Skin of body (tissue), 1 donor: ENCODE measurements at regions not wholly inside any gene's neighbourhood (a gene's known extent, or its start where the extent isn't known, plus 50 kb on each side); places are given as distances from the start of the nearest gene placed in this dataset.
"Not testable (repeated sequence)": the region's sequence is repeated elsewhere in the genome, so short reads cannot be mapped to it uniquely, and the experiment has no call there.

Experiments
- DNase-seq: peaks from one replicate; lab custom pipeline; 2025; lab: John Stamatoyannopoulos, UW

- DNase-seq = no peak
These were observed 315.0 kb upstream of the TFPI start for GRCh38 chr2:187869195-187869594.

- DNase-seq = no peak
These were observed 317.3 kb upstream of the TFPI start for GRCh38 chr2:187871506-187871905.

- no peak for DNase-seq
These were observed 318.9 kb upstream of the TFPI start for GRCh38 chr2:187873132-187873531.

- no peak for DNase-seq
These were observed 320.6 kb upstream of the TFPI start for GRCh38 chr2:187874786-187875185.

- DNase-seq = peak; percentile 70
These were observed 321.3 kb upstream of the TFPI start for GRCh38 chr2:187875261-187876141.

GRCh38 chr2:187876554-187876953 is 322.3 kb upstream of the TFPI start:
- peak; percentile 13 for DNase-seq

GRCh38 chr2:187877391-187877790 is 323.2 kb upstream of the TFPI start:
- no peak for DNase-seq

GRCh38 chr2:187878112-187878511 is 323.9 kb upstream of the TFPI start:
- peak; percentile 70 for DNase-seq

GRCh38 chr2:187879491-187879890 is 325.3 kb upstream of the TFPI start:
- DNase-seq = no peak

GRCh38 chr2:187884003-187884402 is 329.8 kb upstream of the TFPI start:
- DNase-seq = no peak

- peak; percentile 9 for DNase-seq
These were observed 336.5 kb upstream of the TFPI start for GRCh38 chr2:187890690-187891089.

- DNase-seq = no peak
These were observed 345.8 kb upstream of the TFPI start for GRCh38 chr2:187900021-187900420.

- DNase-seq = peak; percentile 1
These were observed 351.8 kb upstream of the TFPI start for GRCh38 chr2:187906021-187906420.

- DNase-seq = not testable (repeated sequence)
These were observed 356.7 kb upstream of the TFPI start for GRCh38 chr2:187910922-187911321.

- no peak for DNase-seq
These were observed 358.7 kb upstream of the TFPI start for GRCh38 chr2:187912950-187913349.

GRCh38 chr2:187915810-187916209 is 361.6 kb upstream of the TFPI start:
- no peak for DNase-seq

GRCh38 chr2:187916799-187917198 is 362.6 kb upstream of the TFPI start:
- DNase-seq = no peak

GRCh38 chr2:187917535-187917934 is 363.3 kb upstream of the TFPI start:
- no peak for DNase-seq

- no peak for DNase-seq
These were observed 365.0 kb upstream of the TFPI start for GRCh38 chr2:187918996-187919821.

GRCh38 chr2:187920511-187920910 is 366.3 kb upstream of the TFPI start:
- no peak for DNase-seq

GRCh38 chr2:187922846-187923245 is 368.6 kb upstream of the TFPI start:
- no peak for DNase-seq

GRCh38 chr2:187924293-187924692 is 367.4 kb upstream of the GULP1 start:
- no peak for DNase-seq

- DNase-seq = no peak
These were observed 357.4 kb upstream of the GULP1 start for GRCh38 chr2:187934236-187934635.
